ENCODE measurements at regions not wholly inside any gene's neighbourhood (a gene's known extent, or its start where the extent isn't known, plus 50 kb on each side); places are given as distances from the start of the nearest gene placed in this dataset.

DNA sequence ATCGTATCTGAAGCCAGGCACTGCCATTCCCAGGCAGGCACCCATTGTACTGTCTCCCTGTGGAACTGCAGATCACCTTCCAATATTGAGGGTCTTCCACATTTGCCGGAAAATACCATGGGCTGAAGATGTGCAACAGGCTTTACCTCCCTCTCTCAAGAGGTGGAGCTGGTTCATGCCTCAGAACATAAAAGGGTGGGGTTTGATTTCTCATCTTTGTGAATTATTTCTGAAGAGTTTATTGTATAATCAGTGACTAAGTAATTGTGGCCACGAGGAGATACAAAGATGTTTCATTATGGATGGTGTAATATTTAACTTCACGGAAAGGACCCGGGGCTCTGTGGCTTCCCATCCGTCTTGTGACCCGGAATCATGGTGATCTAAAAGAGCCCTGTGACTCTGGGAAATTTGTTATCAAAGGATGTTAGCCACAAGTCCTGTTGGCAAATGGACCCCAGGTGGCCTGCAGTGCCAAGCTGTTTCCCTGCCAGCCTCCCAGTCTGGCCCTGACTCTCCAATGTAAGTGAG, 230.5 kb downstream of the LACC1 start:
- no peaks in the 10 kb centered on the region for H3K36me3 ChIP-seq (ENCODE audit: control insufficient read depth, insufficient read depth, low read length)
- no peak overlapping the region for H3K9ac ChIP-seq (ENCODE audit: extremely low read depth, low read length, poor library complexity, severe bottlenecking)
- WGBS, 2 experiments (ENCODE audit: insufficient coverage in 1 of 2, insufficient read length in 1 of 2), result 78 to 88% methylated on average over 2 to 7 of the region's 7 CpGs
- Mint-ChIP-seq H3K4me1 (peaks cover 51% of the 10 kb centered on the region), H3K9me3 (no peaks in the 10 kb centered on the region), H3K27ac (no peak overlapping the region), H3K27me3 (ENCODE audit: insufficient read depth) (no peaks in the 10 kb centered on the region), H3K36me3 (ENCODE audit: low read depth) (no peaks in the 10 kb centered on the region), H3K4me3 (no peak overlapping the region)
- H3K4me1 ChIP-seq (ENCODE audit: control insufficient read depth, insufficient read depth, low read length), result peaks cover 10% of the 10 kb centered on the region
- no peaks in the 10 kb centered on the region for H3K9me3 ChIP-seq (ENCODE audit: control insufficient read depth, low read length)
- no peak for DNase-seq
- no peak overlapping the region for H3K27ac ChIP-seq (ENCODE audit: low read depth, low read length)
- TF ChIP-seq, protein P1, sequence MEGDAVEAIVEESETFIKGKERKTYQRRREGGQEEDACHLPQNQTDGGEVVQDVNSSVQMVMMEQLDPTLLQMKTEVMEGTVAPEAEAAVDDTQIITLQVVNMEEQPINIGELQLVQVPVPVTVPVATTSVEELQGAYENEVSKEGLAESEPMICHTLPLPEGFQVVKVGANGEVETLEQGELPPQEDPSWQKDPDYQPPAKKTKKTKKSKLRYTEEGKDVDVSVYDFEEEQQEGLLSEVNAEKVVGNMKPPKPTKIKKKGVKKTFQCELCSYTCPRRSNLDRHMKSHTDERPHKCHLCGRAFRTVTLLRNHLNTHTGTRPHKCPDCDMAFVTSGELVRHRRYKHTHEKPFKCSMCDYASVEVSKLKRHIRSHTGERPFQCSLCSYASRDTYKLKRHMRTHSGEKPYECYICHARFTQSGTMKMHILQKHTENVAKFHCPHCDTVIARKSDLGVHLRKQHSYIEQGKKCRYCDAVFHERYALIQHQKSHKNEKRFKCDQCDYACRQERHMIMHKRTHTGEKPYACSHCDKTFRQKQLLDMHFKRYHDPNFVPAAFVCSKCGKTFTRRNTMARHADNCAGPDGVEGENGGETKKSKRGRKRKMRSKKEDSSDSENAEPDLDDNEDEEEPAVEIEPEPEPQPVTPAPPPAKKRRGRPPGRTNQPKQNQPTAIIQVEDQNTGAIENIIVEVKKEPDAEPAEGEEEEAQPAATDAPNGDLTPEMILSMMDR (conservative IDR thresholded peaks at IDR 0.05), result no peak
- no peak overlapping the region for H3K4me3 ChIP-seq (ENCODE audit: low read length)
- no peaks in the 10 kb centered on the region for H3K27me3 ChIP-seq (ENCODE audit: control insufficient read depth, insufficient read depth, low read length, poor library complexity, severe bottlenecking)

DNA sequence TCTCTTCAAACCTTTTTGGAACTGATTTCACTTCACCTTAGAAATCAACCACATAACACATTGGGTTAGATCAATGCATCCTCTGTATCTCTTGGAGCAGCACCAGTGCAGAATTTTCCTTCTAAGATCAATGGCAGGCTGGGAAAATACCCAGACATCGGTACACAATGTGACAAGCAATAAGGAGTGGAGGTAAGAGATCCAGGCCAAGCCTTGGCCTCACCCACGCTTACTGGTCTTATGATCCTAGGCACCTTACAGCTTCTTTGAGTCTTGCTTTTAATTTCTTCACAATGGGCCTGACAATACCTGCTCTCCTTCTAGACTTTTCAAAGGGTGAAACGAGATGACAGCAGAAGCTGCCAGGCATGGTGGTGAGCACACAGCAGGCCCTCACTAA, 232.0 kb downstream of the LACC1 start:
- no peaks in the 10 kb centered on the region for H3K27me3 ChIP-seq (ENCODE audit: control insufficient read depth, insufficient read depth, low read length, poor library complexity, severe bottlenecking)
- H3K27ac Mint-ChIP-seq, result no peak overlapping the region

DNA sequence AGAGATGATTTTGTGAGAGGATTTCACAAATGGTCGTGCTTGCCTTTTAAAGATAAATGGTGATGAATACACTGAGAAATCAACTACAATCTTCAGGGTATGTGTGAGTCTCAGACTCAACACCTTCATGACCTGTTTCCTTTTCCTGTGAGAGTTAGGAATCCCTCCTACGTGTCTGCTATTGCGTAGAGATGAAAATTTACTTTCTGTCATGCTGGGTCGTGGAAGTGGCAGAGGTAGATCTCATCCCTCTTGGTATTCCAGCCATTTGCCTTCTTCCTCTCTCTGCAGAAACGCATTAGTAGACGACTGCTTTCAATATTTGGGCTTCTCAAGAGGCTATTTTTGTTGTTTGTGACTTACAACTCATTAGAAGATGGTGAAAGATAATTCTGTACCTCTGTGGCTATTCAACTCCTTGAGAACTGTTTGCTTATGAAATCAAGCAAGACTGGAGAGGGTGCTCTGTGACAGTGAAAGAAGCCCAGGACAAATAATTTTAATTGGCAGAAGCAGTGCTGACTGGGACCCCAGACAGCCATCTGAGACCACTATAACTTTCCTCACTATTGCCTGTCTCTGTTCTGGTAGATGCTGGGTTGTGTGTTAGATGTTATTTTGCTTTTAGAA, 233.1 kb downstream of the LACC1 start:
- no peaks in the 10 kb centered on the region for H3K9me3 ChIP-seq (ENCODE audit: control insufficient read depth, low read length)
- no peaks in the 10 kb centered on the region for H3K9me3 Mint-ChIP-seq
- no peak overlapping the region for H3K4me3 Mint-ChIP-seq
- H3K4me1 ChIP-seq (ENCODE audit: control insufficient read depth, insufficient read depth, low read length), result peaks cover 21% of the 10 kb centered on the region
- H3K36me3 Mint-ChIP-seq (ENCODE audit: low read depth), result no peaks in the 10 kb centered on the region
- no peak overlapping the region for H3K4me3 ChIP-seq (ENCODE audit: low read length)
- H3K9ac ChIP-seq (ENCODE audit: extremely low read depth, low read length, poor library complexity, severe bottlenecking), result no peak overlapping the region
- H3K4me1 Mint-ChIP-seq, result peaks cover 65% of the 10 kb centered on the region
- H3K27ac ChIP-seq (ENCODE audit: low read depth, low read length), result no peak overlapping the region
- TF ChIP-seq, protein P1 (conservative IDR thresholded peaks at IDR 0.05), result no peak
- H3K27me3 Mint-ChIP-seq (ENCODE audit: insufficient read depth), result no peaks in the 10 kb centered on the region
- no peak for DNase-seq
- H3K36me3 ChIP-seq (ENCODE audit: control insufficient read depth, insufficient read depth, low read length), result no peaks in the 10 kb centered on the region
- H3K27ac Mint-ChIP-seq, result no peak overlapping the region
- no peaks in the 10 kb centered on the region for H3K27me3 ChIP-seq (ENCODE audit: control insufficient read depth, insufficient read depth, low read length, poor library complexity, severe bottlenecking)
- WGBS, 2 experiments (ENCODE audit: insufficient coverage in 1 of 2, insufficient read length in 1 of 2), result 77 to 82% methylated on average over 4 to 6 of the region's 6 CpGs

More for the DNA sequence above, 232.0 kb downstream of the LACC1 start:
- no peak overlapping the region for H3K27ac ChIP-seq (ENCODE audit: low read depth, low read length)
- H3K4me1 ChIP-seq (ENCODE audit: control insufficient read depth, insufficient read depth, low read length), result peaks cover 19% of the 10 kb centered on the region
- 88 to 100% methylated on average over 2 to 3 of the region's 3 CpGs for WGBS, 2 experiments (ENCODE audit: insufficient coverage in 1 of 2, insufficient read length in 1 of 2)
- H3K9me3 ChIP-seq (ENCODE audit: control insufficient read depth, low read length), result no peaks in the 10 kb centered on the region
- H3K36me3 ChIP-seq (ENCODE audit: control insufficient read depth, insufficient read depth, low read length), result no peaks in the 10 kb centered on the region
- H3K27me3 Mint-ChIP-seq (ENCODE audit: insufficient read depth), result no peaks in the 10 kb centered on the region
- no peak for DNase-seq
- H3K4me3 Mint-ChIP-seq, result no peak overlapping the region
- H3K36me3 Mint-ChIP-seq (ENCODE audit: low read depth), result no peaks in the 10 kb centered on the region
- H3K9ac ChIP-seq (ENCODE audit: extremely low read depth, low read length, poor library complexity, severe bottlenecking), result no peak overlapping the region
- H3K4me1 Mint-ChIP-seq, result peaks cover 63% of the 10 kb centered on the region
- H3K9me3 Mint-ChIP-seq, result no peaks in the 10 kb centered on the region
- TF ChIP-seq, protein P1 (conservative IDR thresholded peaks at IDR 0.05), result no peak
- no peak overlapping the region for H3K4me3 ChIP-seq (ENCODE audit: low read length)

All from endodermal cell (in vitro differentiated cells).